H1 (cell line): ENCODE measurements at regions not wholly inside any gene's neighbourhood (a gene's known extent, or its start where the extent isn't known, plus 50 kb on each side); places are given as distances from the start of the nearest gene placed in this dataset.

ENCODE experiments used
- ASH2L ChIP-seq: fragments of 200-600, 300-600 bp; sonication (generic); IDR thresholded peaks from one replicate; pipeline ENCODE4 v1.7.1; 2017; ENCODE audit warnings: low read length
- BRCA1 ChIP-seq: IDR thresholded peaks from 2 replicates; pipeline ENCODE4 v1.6.1; 2012; ENCODE audit warnings: low read depth, low read length, improper control_type of control experiment
- EZH2 ChIP-seq: fragments of 200-600 bp; sonication (generic); IDR thresholded peaks from 2 replicates; pipeline ENCODE4 v1.7.1; 2012; ENCODE audit warnings: low read depth, mild to moderate bottlenecking, moderate library complexity, low read length, inconsistent platforms; ENCODE audit not compliant: severe bottlenecking
- SP2 ChIP-seq: IDR thresholded peaks from 2 replicates; pipeline ENCODE4 v1.6.1; 2012; ENCODE audit warnings: mild to moderate bottlenecking, low read length, inconsistent platforms
- TCF12 ChIP-seq: IDR thresholded peaks from 2 replicates; pipeline ENCODE4 v1.6.1; 2011; ENCODE audit warnings: low read depth, mild to moderate bottlenecking, low read length
- TEAD4 ChIP-seq: IDR thresholded peaks from 2 replicates; pipeline ENCODE4 v1.6.1; 2012; ENCODE audit warnings: low read depth, low read length, inconsistent platforms, mixed read lengths
- ZNF274 ChIP-seq: IDR thresholded peaks from 2 replicates; pipeline ENCODE4 v1.7.0; 2012; ENCODE audit warnings: low read length, borderline replicate concordance; ENCODE audit errors: extremely low read depth
- TF ChIP-seq, protein P1 (sequence below), 3 experiments: IDR thresholded peaks; 1 replicate in 2 of 3; 2 replicates in 1 of 3; pipeline versions ENCODE4 v1.5.1 to v1.6.1; 2011; ENCODE audit warnings: low read length in 3 of 3, mild to moderate bottlenecking in 3 of 3, inconsistent platforms in 2 of 3, low read depth in 1 of 3, moderate library complexity in 1 of 3; ENCODE audit not compliant: insufficient read depth in 1 of 3; ENCODE audit errors: control extremely low read depth in 1 of 3

DNA sequence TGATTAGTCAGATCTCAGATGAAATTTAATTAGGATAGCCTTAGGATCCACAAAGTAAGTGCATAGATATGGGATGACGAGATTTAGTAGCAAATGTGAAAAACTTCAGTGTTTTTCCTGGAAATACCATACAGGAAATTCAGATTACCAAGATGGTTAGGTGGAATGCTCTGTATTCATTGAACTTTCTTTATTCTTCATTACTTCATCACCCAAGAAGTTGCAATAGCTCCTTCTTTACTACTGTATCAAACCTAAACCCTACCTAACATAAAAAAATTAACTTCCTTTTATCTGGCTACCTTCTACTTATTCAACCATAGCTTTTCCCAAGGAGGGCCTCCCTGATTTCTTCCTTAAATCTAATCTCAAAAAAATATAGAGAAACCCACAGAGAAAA, 100.4 kb downstream of the TTC6 start:
- TF ChIP-seq ASH2L (no peak), BRCA1 (no peak), TEAD4 (no peak), EZH2 (no peak), ZNF274 (no peak), TCF12 (no peak), SP2 (no peak)
- TF ChIP-seq, protein P1, sequence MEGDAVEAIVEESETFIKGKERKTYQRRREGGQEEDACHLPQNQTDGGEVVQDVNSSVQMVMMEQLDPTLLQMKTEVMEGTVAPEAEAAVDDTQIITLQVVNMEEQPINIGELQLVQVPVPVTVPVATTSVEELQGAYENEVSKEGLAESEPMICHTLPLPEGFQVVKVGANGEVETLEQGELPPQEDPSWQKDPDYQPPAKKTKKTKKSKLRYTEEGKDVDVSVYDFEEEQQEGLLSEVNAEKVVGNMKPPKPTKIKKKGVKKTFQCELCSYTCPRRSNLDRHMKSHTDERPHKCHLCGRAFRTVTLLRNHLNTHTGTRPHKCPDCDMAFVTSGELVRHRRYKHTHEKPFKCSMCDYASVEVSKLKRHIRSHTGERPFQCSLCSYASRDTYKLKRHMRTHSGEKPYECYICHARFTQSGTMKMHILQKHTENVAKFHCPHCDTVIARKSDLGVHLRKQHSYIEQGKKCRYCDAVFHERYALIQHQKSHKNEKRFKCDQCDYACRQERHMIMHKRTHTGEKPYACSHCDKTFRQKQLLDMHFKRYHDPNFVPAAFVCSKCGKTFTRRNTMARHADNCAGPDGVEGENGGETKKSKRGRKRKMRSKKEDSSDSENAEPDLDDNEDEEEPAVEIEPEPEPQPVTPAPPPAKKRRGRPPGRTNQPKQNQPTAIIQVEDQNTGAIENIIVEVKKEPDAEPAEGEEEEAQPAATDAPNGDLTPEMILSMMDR (IDR thresholded peaks at IDR 0.05; ENCODE audit: control extremely low read depth in 1 of 3, insufficient read depth in 1 of 3, low read depth in 1 of 3, low read length in 3 of 3) = no peak
